Caco-2 (cell line): ENCODE measurements at regions not wholly inside any gene's neighbourhood (a gene's known extent, or its start where the extent isn't known, plus 50 kb on each side); places are given as distances from the start of the nearest gene placed in this dataset.
"Not testable (repeated sequence)": the region's sequence is repeated elsewhere in the genome, so short reads cannot be mapped to it uniquely, and the experiment has no call there.

Experiments
- BruUV-seq: library from RNA; stranded (reverse); fragments of 400-500 nt; replicated peaks from 2 replicates; lab custom pipeline; 2021; lab: Mats Ljungman, UMichigan
- CTCF ChIA-PET: fragments of 300-600 bp; sonication (Branson Sonifier 250); formaldehyde crosslinking; loops from one replicate; lab custom pipeline; 2022; ENCODE audit warnings: antibody characterized with exemption; lab: Charles Lee
- POLR2A ChIA-PET: fragments of 300-600 bp; sonication (Branson Sonifier 250); formaldehyde crosslinking; loops from one replicate; lab custom pipeline; 2022; ENCODE audit warnings: antibody characterized with exemption; lab: Charles Lee
- DNase-seq, 2 experiments: peaks; one replicate each; pipeline versions ENCODE4 v3.0.0 to v3.0.0-alpha.2; 2020 to 2022
- H3K27me3 ChIP-seq: replicated peaks from 2 replicates; pipeline ENCODE4 v1.6.0; 2011; ENCODE audit warnings: low read length; ENCODE audit not compliant: control insufficient read depth, insufficient read depth
- H3K36me3 ChIP-seq: 2 replicates; pipeline ENCODE4 v1.5.1; 2011; ENCODE audit warnings: low read length; ENCODE audit not compliant: control insufficient read depth, insufficient read depth
- H3K4me1 ChIP-seq: fragments of 250-450 bp; sonication (Bioruptor Pico); 2 replicates; pipeline ENCODE4 v1.5.1; 2020; ENCODE audit warnings: mild to moderate bottlenecking
- H3K4me3 ChIP-seq: 2 replicates; pipeline ENCODE4 v1.5.1; 2011; ENCODE audit warnings: low read depth, mild to moderate bottlenecking, control low read depth, low read length
- H3K9me3 ChIP-seq: fragments of 250-450 bp; sonication (Bioruptor Pico); 2 replicates; pipeline ENCODE4 v1.5.1; 2020; ENCODE audit warnings: mild to moderate bottlenecking, moderate library complexity
- H3K27ac Mint-ChIP-seq: one replicate; pipeline ENCODE4 v1.8.0; 2022; ENCODE audit warnings: mixed read lengths; ENCODE audit not compliant: unreplicated experiment
- H3K27me3 Mint-ChIP-seq: one replicate; pipeline ENCODE4 v1.8.0; 2022; ENCODE audit warnings: mixed read lengths; ENCODE audit not compliant: insufficient read depth, unreplicated experiment
- H3K36me3 Mint-ChIP-seq: one replicate; pipeline ENCODE4 v1.8.0; 2022; ENCODE audit warnings: mild to moderate bottlenecking, mixed read lengths; ENCODE audit not compliant: insufficient read depth, unreplicated experiment
- H3K4me1 Mint-ChIP-seq: one replicate; pipeline ENCODE4 v1.8.0; 2022; ENCODE audit warnings: low read depth, mixed read lengths; ENCODE audit not compliant: unreplicated experiment
- H3K4me3 Mint-ChIP-seq: one replicate; pipeline ENCODE4 v1.8.0; 2022; ENCODE audit warnings: mild to moderate bottlenecking, moderate library complexity, mixed read lengths; ENCODE audit not compliant: unreplicated experiment
- H3K9me3 Mint-ChIP-seq: one replicate; pipeline ENCODE4 v1.8.0; 2022; ENCODE audit warnings: mixed read lengths; ENCODE audit not compliant: unreplicated experiment
- CTCF ChIP-seq, 2 experiments: fragments of 200-600 bp in 1 of 2; IDR thresholded peaks; 1 replicate in 1 of 2; 2 replicates in 1 of 2; pipeline versions ENCODE4 v1.5.1 to v1.8.0; 2011 to 2022; ENCODE audit warnings: antibody characterized with exemption in 1 of 2, control low read depth in 1 of 2, inconsistent platforms in 1 of 2, low read depth in 1 of 2, low read length in 1 of 2, mild to moderate bottlenecking in 1 of 2, moderate library complexity in 1 of 2; ENCODE audit not compliant: insufficient read depth in 1 of 2, severe bottlenecking in 1 of 2, unreplicated experiment in 1 of 2
- intact Hi-C: fragments of 100-400 bp; cut with micrococcal nuclease; formaldehyde crosslinking; loops from one replicate; pipeline ENCODE4 v1.10.0; 2022; ENCODE audit not compliant: unreplicated experiment

- no TSS peak for BruUV-seq
- intact Hi-C loops, result no loop called here
- no peak for TF ChIP-seq CTCF (IDR thresholded peaks at IDR 0.05; ENCODE audit: insufficient read depth in 1 of 2, low read depth in 1 of 2, low read length in 1 of 2, severe bottlenecking in 1 of 2, unreplicated experiment in 1 of 2)
- Histone ChIP-seq H3K9me3 (no peaks in the 10 kb centered on the region), H3K4me1 (no peaks in the 10 kb centered on the region), H3K4me3 (no peak overlapping the region), H3K27me3 (peaks cover 2% of the 10 kb centered on the region; the same call in 1 of the 2 replicates), H3K36me3 (no peaks in the 10 kb centered on the region)
- H3K4me3 Mint-ChIP-seq, result no peak overlapping the region
- POLR2A ChIA-PET, result no interaction called here
- peaks cover 7% of the 10 kb centered on the region for H3K27me3 Mint-ChIP-seq
- no peaks in the 10 kb centered on the region for H3K4me1 Mint-ChIP-seq
- CTCF ChIA-PET, result no interaction called here
- no peak for DNase-seq
- no peaks in the 10 kb centered on the region for H3K36me3 Mint-ChIP-seq
- no peaks in the 10 kb centered on the region for H3K9me3 Mint-ChIP-seq
- H3K27ac Mint-ChIP-seq, result no peak overlapping the region
Observed at GRCh38 chr6:9825526-9825925, 589.3 kb downstream of the TFAP2A start.

GRCh38 chr6:9810727-9811126 is 604.1 kb downstream of the TFAP2A start:
- H3K27me3 ChIP-seq, H3K4me1 Mint-ChIP-seq, H3K9me3 ChIP-seq, POLR2A ChIA-PET, intact Hi-C loops, H3K4me1 ChIP-seq, H3K27me3 Mint-ChIP-seq, H3K36me3 ChIP-seq, H3K36me3 Mint-ChIP-seq: not testable (repeated sequence)
- H3K9me3 Mint-ChIP-seq, result peaks cover 14% of the 10 kb centered on the region
- peak overlapping the region; percentile 93 for H3K27ac Mint-ChIP-seq
- BruUV-seq, result TSS peak; percentile 39
- CTCF ChIA-PET, result interaction anchor here (0.8 kb wide), 1 partner anchor 619 kb away, joined by 3 read pairs; no protein-coding TSS in a partner anchor
- peak overlapping the region; percentile 85 for H3K4me3 Mint-ChIP-seq
- peak overlapping the region; percentile 31 for H3K4me3 ChIP-seq
- peak; percentile 38 to 40 for DNase-seq

GRCh38 chr6:9810286-9810685 is 604.6 kb downstream of the TFAP2A start:
- intact Hi-C loops, result no loop called here
- peak overlapping the region; percentile 93 for H3K27ac Mint-ChIP-seq
- no peaks in the 10 kb centered on the region for H3K36me3 Mint-ChIP-seq
- Histone ChIP-seq H3K36me3 (no peaks in the 10 kb centered on the region), H3K9me3 (no peaks in the 10 kb centered on the region), H3K4me3 (peak overlapping the region; percentile 31), H3K27me3 (no peaks in the 10 kb centered on the region), H3K4me1 (no peaks in the 10 kb centered on the region)
- peaks cover 18% of the 10 kb centered on the region for H3K9me3 Mint-ChIP-seq
- peak; percentile 43 to 48 for DNase-seq
- no peaks in the 10 kb centered on the region for H3K4me1 Mint-ChIP-seq
- ChIA-PET CTCF (interaction anchor here (0.8 kb wide), 1 partner anchor 620 kb away, joined by 3 read pairs; no protein-coding TSS in a partner anchor), POLR2A (no interaction called here)
- no peaks in the 10 kb centered on the region for H3K27me3 Mint-ChIP-seq
- BruUV-seq, result no TSS peak
- TF ChIP-seq CTCF (IDR thresholded peaks at IDR 0.05; ENCODE audit: insufficient read depth in 1 of 2, low read depth in 1 of 2, low read length in 1 of 2, severe bottlenecking in 1 of 2, unreplicated experiment in 1 of 2), result no peak
- peak overlapping the region; percentile 85 for H3K4me3 Mint-ChIP-seq

GRCh38 chr6:9806195-9806594 is 608.7 kb downstream of the TFAP2A start:
- no TSS peak for BruUV-seq
- Histone ChIP-seq H3K4me3 (no peak overlapping the region), H3K27me3 (no peaks in the 10 kb centered on the region), H3K9me3 (no peaks in the 10 kb centered on the region), H3K4me1 (no peaks in the 10 kb centered on the region), H3K36me3 (no peaks in the 10 kb centered on the region)
- Mint-ChIP-seq H3K36me3 (no peaks in the 10 kb centered on the region), H3K27me3 (no peaks in the 10 kb centered on the region), H3K4me3 (no peak overlapping the region), H3K4me1 (no peaks in the 10 kb centered on the region), H3K9me3 (peaks cover 13% of the 10 kb centered on the region), H3K27ac (no peak overlapping the region)
- DNase-seq, result no peak
- CTCF ChIA-PET, result no interaction called here
- POLR2A ChIA-PET, result no interaction called here
- no peak for TF ChIP-seq CTCF (IDR thresholded peaks at IDR 0.05; ENCODE audit: insufficient read depth in 1 of 2, low read depth in 1 of 2, low read length in 1 of 2, severe bottlenecking in 1 of 2, unreplicated experiment in 1 of 2)
- intact Hi-C loops, result no loop called here
